GM19023 (cell line): ENCODE measurements at regions not wholly inside any gene's neighbourhood (a gene's known extent, or its start where the extent isn't known, plus 50 kb on each side); places are given as distances from the start of the nearest gene placed in this dataset.
"Not testable (repeated sequence)": the region's sequence is repeated elsewhere in the genome, so short reads cannot be mapped to it uniquely, and the experiment has no call there.

Experiments used
- ATAC-seq: cut with Tn5 transposase; IDR thresholded peaks from one replicate; pipeline ENCODE4 v1.9.1; 2021; ENCODE audit warnings: mild to moderate bottlenecking, moderate library complexity; ENCODE audit not compliant: unreplicated experiment

DNA sequence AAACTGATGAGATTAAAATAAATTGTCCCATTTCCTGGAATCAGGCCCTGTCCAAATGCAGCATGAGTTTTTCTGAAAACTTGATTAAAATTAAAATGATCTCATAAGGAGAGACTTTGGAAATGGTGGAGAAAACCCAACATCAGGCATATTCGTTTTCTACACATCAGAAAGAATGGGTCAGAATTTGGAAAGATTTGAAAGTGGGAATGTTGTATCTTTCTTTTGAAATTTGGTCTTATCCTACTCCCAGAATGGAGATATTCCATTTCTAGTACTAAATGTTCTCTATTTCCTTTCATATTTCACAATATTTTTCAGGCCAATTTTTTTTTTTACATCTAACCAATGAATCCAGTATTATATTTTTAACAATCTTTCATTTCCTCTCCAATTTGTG, 223.9 kb upstream of the RXFP2 start:
- ATAC-seq = no peak

DNA sequence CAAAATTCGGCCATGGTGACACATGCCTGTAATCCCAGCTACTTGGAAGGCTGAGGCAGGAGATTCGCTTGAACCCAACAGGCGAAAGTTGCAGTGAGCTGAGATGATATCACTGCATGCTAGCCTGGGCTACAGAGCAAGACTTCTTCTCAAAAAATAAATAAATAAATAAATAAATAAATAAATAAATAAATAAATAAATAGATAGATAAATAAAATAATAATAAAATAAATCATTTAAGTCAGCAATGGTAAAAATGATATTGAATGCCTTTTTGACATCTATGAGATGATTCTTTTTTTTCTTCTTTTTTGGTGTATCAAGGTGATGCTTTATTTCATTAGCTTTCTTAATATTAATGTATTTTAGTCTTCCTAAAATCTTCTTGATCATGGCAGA, 221.7 kb upstream of the RXFP2 start:
- no peak for ATAC-seq

- no peak for ATAC-seq
Measured at GRCh38 chr13:31518645-31519044, 220.7 kb upstream of the RXFP2 start.

DNA sequence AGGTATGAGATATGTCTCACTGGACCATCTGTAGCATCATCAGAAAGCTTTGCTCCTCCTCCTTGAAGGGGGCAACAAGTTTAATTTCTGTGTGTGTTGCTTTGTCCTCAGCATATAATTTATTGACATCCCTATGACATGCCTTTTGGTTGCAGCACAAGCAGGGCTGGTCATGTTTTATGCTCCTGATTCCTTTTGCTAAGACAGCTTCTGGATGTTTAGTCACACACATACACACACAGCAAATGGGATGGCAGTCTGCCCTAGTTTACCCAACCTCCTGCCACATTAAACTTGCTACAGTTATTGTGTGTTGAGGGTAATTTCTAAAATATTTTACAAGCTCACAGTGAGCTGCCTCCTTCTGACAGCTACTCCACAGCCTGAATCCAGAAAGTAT, 217.9 kb upstream of the RXFP2 start:
- no peak for ATAC-seq

- ATAC-seq = no peak
Measured at GRCh38 chr13:31522396-31522795, 216.9 kb upstream of the RXFP2 start.

DNA sequence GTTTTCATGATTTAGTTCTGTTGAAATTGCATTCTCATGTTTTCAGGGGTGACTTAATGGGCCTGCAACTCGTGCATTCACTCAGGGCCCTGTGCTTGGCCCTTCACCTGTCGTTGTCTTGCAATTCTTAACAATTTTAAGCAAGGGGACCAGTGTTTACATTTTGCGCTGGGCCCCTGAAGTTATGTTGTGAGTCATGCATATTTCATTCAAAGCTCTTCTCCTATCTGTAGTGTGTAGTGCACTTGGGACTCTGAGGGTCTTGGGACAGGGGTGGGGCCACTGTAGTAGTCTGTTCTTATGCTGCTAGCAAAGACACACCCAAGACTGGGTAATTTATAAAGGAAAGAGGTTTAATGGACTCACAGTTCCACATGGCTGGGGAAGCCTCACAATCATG, 211.2 kb upstream of the RXFP2 start:
- ATAC-seq = no peak

DNA sequence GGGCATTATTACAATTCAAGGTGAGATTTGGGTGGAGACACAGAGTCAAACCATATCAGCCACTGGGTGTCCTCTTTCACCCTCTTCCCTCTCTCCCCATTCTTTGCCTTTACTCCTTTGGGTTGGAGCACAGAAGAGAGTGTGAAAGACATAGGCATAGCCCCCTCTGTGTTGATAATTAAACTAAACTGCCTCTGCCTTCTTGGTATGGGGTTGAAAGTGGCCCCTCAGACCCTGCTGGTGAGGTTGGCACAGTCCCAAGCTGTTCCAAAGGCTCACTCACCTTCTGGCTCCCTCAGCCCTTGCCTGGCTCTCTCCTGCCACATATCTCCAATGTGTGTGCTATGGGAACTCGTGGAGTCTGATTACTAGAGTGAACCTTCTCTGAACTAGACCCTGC, 210.6 kb upstream of the RXFP2 start:
- ATAC-seq = no peak

GRCh38 chr13:31530922-31531321, 208.4 kb upstream of the RXFP2 start:
- no peak for ATAC-seq

- no peak for ATAC-seq
Measured at GRCh38 chr13:31537052-31537451, 202.3 kb upstream of the RXFP2 start.

DNA sequence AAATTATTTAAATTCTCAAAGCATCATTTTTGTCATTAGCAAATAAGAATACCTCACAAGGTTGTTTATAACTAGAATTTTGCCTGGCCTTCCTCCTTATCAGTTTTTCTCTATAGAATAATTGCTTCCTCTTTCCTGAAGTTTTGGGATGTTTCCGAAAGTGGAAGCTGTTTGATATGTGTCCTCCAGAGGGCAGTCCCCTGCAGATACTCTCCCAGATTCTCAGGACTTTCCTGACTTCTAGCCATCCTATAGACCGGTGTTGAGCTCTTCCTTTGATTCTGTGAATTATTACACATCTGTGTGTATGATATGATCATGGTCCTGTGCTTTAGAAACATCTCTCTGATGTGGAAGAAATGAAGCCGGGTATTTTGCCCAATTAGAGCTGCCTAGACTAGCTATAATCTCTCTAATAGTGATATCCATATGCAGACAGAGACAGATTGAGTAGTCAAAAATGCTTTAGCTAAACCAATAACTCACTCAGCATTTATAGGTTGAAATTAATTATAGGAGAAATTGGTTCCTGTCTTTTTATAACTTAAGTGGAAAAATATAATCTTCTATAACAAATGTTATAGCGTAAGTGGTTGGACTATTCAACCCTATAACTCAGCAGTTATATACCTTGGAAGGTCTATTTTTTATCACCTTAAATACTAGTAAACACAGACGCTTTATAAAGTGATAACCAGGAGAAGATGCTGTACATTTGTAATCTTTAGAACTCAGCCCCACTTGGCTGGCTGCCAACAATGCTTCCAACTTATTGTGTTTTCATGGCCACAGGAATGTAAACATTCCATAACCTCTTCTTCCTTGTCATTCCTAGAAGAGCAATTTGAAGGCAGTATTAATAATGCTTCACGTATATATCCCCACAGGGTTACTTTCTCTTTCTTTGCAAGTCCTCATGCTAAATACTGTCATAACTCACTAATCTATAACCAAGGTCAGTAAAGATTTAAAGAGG, 201.0 kb upstream of the RXFP2 start:
- ATAC-seq = no peak

- ATAC-seq = no peak
Measured at GRCh38 chr13:31540281-31540680, 199.0 kb upstream of the RXFP2 start.

DNA sequence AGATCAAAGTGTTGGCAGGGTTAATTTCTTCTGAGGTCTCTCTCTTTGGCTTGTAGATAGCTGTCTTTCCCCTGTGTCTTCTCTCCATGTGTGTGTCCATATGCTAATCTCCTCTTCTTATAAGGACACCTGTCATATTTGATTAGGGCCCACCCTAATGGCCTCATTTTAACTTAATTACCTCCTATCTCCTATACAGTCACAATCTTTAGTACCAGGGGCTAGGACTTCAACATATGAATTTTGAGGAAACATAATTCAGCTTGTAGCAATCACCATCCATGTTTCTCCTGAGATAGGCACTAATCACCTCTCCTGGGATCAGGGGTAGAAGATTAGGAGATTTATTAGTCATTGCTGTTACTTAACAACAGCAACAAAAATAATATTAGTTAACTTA, 196.1 kb upstream of the RXFP2 start:
- ATAC-seq = no peak

DNA sequence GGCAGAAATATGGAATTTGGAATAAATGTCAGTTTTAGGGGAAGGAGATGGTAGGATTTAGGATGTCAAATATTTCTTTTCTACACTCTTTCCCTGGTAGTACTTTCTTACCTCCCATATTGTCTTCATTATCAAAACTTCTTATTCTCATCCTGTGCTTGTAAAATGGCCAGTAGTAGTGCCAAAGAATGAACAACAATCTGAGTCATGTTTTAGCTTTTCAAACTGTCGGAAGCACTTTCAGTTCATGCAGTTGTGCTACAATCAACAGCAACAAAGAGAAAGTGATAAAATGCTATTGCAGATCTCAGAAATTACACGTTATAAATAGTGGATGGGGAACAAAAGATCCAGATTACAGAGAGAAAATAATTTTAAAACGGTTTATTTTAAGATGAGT, 193.7 kb upstream of the RXFP2 start:
- no peak for ATAC-seq

DNA sequence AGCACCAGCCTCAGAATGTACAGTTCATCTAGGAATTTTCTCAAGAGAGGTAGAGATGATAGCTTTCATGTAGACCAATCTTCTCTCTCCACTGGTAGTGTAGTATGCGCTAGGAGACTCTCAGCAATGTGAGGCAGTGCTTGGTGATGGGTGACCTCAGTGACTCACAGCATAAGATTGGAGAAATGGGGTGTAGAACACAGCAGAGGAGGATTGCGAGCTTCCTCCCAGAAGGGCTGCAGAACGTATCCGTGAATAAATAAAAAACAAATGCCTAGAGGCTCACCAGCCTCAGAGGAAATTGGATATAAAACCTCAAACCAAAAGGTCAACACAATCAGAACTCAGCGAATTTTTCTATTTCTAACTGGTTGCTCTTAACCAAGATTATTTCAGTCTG, 182.9 kb upstream of the RXFP2 start:
- ATAC-seq = no peak

- not testable (repeated sequence) for ATAC-seq
Measured at GRCh38 chr13:31584221-31584620, 155.1 kb upstream of the RXFP2 start.

DNA sequence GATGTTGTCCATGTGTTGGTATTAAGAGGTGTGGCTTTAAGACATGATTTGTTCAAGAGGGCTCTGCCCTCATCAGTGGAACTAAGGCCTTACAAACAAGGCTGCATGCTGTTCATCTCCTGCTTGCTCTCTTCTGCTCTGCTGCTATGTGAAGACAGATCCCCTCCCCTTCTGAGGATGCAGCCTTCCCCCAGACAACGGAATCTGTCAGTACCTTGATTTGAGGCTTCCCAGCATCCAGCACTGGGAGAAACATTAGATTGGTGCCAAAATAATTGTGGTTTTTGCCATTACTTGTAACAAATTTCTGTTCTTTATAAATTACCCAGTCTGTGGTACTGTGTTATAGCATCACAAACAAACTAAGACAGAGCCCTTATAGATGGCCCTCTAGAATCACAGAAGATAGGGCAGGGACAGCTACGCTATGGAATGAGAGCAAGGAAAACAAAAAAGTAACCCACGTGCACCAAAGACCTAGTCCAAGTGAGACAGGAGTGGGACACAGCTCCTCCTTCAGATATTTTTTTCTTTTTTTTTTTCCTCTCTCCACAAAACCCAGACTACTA, 151.5 kb upstream of the RXFP2 start:
- no peak for ATAC-seq

DNA sequence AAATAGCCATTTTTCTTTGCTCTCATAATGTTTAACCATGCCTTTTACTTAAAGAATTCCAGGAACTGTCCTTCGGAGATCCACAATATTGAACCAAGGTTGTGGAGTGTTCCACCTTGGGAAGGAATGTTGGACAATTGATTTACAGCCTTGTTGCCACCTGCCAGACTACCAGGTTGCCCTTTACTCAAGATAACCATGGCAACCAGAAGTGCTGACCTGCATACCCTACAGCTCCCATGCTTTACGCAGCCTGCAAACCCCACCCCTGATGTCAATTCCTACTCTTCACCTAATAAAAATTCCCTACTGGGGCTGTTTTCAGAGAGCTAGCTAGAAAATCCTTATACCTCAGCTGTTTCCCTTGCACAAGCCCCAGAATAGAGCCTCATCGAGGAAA, 151.0 kb upstream of the RXFP2 start:
- no peak for ATAC-seq

DNA sequence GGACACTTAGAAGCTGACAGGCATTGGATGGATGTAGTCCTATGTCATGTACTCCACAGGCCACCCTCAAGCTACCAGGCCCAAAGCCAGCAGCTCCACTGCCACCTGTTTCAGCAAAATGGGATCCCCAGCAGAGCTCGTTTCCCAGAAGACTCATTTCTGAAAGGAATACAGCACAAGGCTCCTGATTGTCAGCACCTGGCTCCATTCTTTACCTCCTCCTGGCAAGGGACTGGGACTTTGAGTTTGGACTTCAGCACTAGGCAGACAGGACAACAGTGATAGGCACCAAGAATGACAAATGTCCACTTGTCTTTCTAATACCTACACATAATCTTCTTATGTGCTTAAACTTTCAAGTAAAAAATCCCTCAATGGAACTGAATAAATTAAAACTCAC, 150.4 kb upstream of the RXFP2 start:
- ATAC-seq = no peak

DNA sequence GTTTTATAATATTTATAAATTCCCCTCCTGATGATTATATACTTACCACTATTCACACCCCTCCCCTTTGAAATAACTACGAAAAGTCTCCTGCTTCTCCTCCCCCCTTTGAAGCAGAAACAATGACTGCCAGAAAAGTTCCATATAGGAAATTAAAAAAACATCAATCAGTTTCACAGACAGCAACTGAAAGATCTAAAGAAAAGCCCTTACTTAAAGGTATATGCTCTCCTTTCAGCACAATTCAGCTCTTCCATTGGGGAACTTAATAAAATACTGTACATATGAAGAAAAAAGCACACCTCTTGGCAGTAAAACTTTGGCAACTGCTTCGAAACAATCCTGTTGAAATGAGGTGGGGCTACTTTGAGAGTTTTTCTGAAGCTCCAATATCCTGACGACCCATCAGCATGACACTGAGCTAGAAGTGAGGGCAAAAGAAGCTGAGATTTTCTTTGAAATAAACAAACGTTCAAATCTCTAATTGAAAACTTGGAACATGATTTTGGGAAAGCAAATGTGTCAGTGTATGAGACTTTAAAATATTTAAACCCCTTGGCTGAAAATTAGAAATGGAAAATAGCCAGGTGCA, 147.6 kb upstream of the RXFP2 start:
- ATAC-seq = no peak

DNA sequence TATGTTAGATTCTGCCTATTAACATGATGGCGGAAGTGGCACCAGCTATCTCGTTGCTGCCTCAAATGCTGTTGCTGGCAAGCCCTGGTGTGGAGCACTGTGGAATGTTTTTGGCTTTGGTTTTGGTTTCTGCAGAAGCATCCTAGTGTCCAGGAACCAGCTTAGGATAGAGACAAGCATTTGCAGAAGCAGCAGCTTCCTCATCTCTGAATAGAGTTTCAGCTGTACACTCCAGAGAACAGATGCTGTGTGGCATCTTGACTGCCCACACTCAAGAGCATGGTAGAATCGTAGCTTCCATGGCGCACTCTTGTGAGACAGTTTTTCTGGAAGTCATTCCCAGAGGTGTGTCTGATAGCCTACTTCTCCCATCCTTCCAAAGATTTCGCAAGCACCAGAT, 145.3 kb upstream of the RXFP2 start:
- no peak for ATAC-seq

DNA sequence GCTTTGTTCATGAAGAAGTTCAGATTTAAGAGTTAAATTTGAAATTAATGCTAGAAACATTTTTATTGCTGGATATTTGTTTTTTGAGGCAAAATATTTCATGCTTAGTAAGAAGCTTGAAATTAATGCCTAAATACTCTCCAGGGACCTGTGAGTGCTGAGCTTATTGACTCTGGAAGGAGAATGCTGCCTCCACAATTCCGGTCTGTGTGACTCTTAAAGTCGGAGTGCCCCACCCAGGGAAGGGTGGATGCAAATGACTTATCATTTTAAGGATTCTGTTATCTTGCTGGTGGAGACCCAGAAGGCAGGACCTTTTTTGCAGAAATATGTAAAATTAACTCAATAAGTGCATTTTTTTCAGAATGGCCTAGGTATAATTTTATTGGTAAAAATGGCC, 143.8 kb upstream of the RXFP2 start:
- ATAC-seq = no peak

GRCh38 chr13:31598990-31599389, 140.3 kb upstream of the RXFP2 start:
- no peak for ATAC-seq
